Lower lobe of right lung (tissue), 2 donors: ENCODE measurements at regions not wholly inside any gene's neighbourhood (a gene's known extent, or its start where the extent isn't known, plus 50 kb on each side); places are given as distances from the start of the nearest gene placed in this dataset.

Experiments
- ATAC-seq, 2 donors: fragments of 200-7000 bp; cut with Tn5 transposase; one replicate each; pipeline ENCODE4 v1.9.1; 2020 to 2022; ENCODE audit warnings: mild to moderate bottlenecking in 2 of 2, moderate library complexity in 2 of 2
- DNase-seq: peaks from one replicate; pipeline ENCODE4 v3.0.0-alpha.2; 2020
- H3K27ac ChIP-seq: fragments of 200-600 bp; one replicate; pipeline ENCODE4 v1.8.0; 2022
- H3K27me3 ChIP-seq: fragments of 200-600 bp; one replicate; pipeline ENCODE4 v1.8.0; 2022; ENCODE audit warnings: low read depth
- H3K36me3 ChIP-seq: fragments of 200-600 bp; one replicate; pipeline ENCODE4 v1.8.0; 2022; ENCODE audit warnings: mild to moderate bottlenecking
- H3K4me1 ChIP-seq: fragments of 200-600 bp; one replicate; pipeline ENCODE4 v1.8.0; 2022
- H3K4me3 ChIP-seq: fragments of 200-600 bp; one replicate; pipeline ENCODE4 v1.8.0; 2022; ENCODE audit warnings: mild to moderate bottlenecking
- H3K9me3 ChIP-seq: fragments of 200-600 bp; one replicate; pipeline ENCODE4 v1.8.0; 2022
- CTCF ChIP-seq: fragments of 200-600 bp; IDR thresholded peaks from one replicate; pipeline ENCODE4 v1.8.0; 2022; ENCODE audit warnings: antibody characterized with exemption, mild to moderate bottlenecking
- intact Hi-C: fragments of 100-400 bp; cut with DNase I; formaldehyde crosslinking; loops from one replicate; pipeline ENCODE4 v1.11.0; 2022
- donor health status: DM: no; HTN: yes; CAD: no; lungs with severe emphysema.

- Histone ChIP-seq H3K27ac (no peak overlapping the region), H3K36me3 (no peaks in the 10 kb centered on the region), H3K9me3 (no peaks in the 10 kb centered on the region), H3K27me3 (no peaks in the 10 kb centered on the region), H3K4me1 (no peaks in the 10 kb centered on the region), H3K4me3 (no peak overlapping the region)
- no peak for ATAC-seq
- TF ChIP-seq CTCF: no peak
- DNase-seq: no peak
- intact Hi-C loops: no loop called here
Observed at GRCh38 chr16:75942936-75943335, 216.6 kb upstream of the CPHXL start.

GRCh38 chr16:75943705-75944514, 217.6 kb upstream of the CPHXL start:
- no peak for DNase-seq
- H3K4me3 ChIP-seq: no peak overlapping the region
- TF ChIP-seq CTCF: no peak
- H3K9me3 ChIP-seq: no peaks in the 10 kb centered on the region
- no peak for ATAC-seq
- intact Hi-C loops: no loop called here
- H3K27ac ChIP-seq: no peak overlapping the region
- H3K27me3 ChIP-seq: no peaks in the 10 kb centered on the region
- H3K36me3 ChIP-seq: no peaks in the 10 kb centered on the region
- H3K4me1 ChIP-seq: no peaks in the 10 kb centered on the region

- H3K4me1 ChIP-seq: no peaks in the 10 kb centered on the region
- ATAC-seq (no peak), DNase-seq (no peak)
- no peaks in the 10 kb centered on the region for H3K36me3 ChIP-seq
- H3K27me3 ChIP-seq: no peaks in the 10 kb centered on the region
- intact Hi-C loops: no loop called here
- H3K27ac ChIP-seq: no peak overlapping the region
- no peak overlapping the region for H3K4me3 ChIP-seq
- no peaks in the 10 kb centered on the region for H3K9me3 ChIP-seq
- TF ChIP-seq CTCF: no peak
Observed at GRCh38 chr16:75945916-75946457, 219.7 kb upstream of the CPHXL start.

- H3K36me3 ChIP-seq: no peaks in the 10 kb centered on the region
- H3K4me3 ChIP-seq: no peak overlapping the region
- no peaks in the 10 kb centered on the region for H3K9me3 ChIP-seq
- no peaks in the 10 kb centered on the region for H3K4me1 ChIP-seq
- DNase-seq: no peak
- intact Hi-C loops: no loop called here
- ATAC-seq: no peak
- no peak for TF ChIP-seq CTCF
- H3K27me3 ChIP-seq: no peaks in the 10 kb centered on the region
- H3K27ac ChIP-seq: no peak overlapping the region
Observed at GRCh38 chr16:75947626-75948239, 221.4 kb upstream of the CPHXL start.

- no peak for TF ChIP-seq CTCF
- Histone ChIP-seq H3K36me3 (no peaks in the 10 kb centered on the region), H3K9me3 (no peaks in the 10 kb centered on the region), H3K4me3 (no peak overlapping the region), H3K27ac (no peak overlapping the region), H3K4me1 (no peaks in the 10 kb centered on the region), H3K27me3 (no peaks in the 10 kb centered on the region)
- no peak for ATAC-seq
- intact Hi-C loops: no loop called here
- no peak for DNase-seq
Observed at GRCh38 chr16:75948441-75948840, 222.2 kb upstream of the CPHXL start.
